Epidermal melanocyte (primary cell): ENCODE measurements at regions not wholly inside any gene's neighbourhood (a gene's known extent, or its start where the extent isn't known, plus 50 kb on each side); places are given as distances from the start of the nearest gene placed in this dataset.
"Not testable (repeated sequence)": the region's sequence is repeated elsewhere in the genome, so short reads cannot be mapped to it uniquely, and the experiment has no call there.

Experiments used
- DNase-seq: peaks from one replicate; pipeline ENCODE4 v3.0.0; 2011; ENCODE audit warnings: low spot score; ENCODE audit not compliant: insufficient read length

DNA sequence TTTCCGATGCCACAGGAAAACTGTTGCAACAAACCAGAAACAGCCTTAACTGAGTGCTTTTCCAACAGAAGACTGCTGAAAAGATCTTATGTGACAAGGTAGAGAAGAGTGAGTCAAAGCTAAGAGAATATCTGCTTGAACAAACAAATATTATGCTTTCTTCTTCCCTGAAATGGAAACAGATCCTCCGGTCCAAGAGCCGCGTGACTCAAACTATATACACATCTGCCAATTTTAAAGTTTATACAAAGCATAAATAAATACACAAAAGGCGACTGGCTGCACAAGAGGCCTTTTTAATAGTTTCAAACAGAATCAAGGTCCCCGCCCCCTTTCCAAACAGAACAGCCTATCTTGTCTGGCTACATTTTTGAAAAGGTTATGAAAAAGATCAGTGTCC, 329.7 kb upstream of the F9 start:
- DNase-seq: no peak

DNA sequence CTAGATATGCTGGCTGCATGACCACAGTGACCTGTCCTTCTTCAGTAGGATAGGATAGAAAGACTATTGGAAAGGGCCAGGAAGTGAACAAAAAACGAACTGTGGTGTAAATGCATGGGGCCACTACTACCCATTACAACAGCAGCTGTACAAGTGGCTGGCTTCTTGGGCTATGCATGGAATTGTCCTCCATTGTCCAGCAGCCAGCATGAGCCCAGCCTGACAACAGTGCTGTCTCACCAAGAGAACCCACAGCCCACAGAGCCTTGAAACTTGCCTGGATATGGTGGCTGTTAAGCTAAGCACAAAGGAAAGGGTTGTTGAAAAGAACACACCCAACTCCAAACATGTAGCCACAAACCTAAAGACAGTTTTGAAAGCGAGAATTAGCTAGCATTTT, 330.2 kb upstream of the F9 start:
- DNase-seq: no peak

- DNase-seq: no peak
Observed at GRCh38 chrX:139199933-139200332, 330.6 kb upstream of the F9 start.

DNA sequence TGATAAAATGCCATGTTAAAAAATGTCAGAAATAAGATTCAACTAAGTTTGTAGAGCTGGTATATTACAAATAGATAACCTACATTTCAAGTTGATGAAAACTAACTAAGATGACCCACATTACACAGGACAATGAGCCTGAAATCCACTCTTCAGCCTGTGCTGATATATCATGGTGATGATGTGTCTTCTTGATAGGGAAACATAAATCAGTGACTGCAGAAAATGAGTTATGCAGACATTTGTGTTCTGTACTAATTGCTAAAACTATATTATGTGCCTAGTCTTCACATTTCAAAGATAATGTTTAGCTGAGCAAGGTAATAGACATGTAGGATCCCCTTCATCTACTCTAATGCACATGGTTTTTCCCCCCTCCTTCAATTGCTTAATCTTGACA, 331.6 kb upstream of the F9 start:
- DNase-seq: no peak

DNA sequence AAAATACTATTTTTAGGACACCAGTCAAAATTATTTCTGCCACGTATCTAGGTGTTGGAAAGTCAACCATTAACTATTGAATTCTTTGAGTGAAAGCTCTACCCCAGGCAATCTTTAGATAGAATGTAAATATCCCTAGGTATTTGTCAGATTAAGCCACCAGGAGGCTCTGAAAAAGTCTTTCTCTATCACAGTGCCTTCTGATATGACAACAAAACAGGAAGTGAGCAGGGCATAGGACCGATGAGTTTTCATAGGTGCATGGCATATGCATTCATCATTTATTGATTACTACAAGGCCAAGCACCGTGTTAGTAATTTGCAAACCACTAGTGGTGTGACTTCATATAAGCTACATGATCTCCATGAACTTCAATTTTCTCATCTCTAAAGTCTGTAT, 333.6 kb upstream of the F9 start:
- DNase-seq: no peak

DNA sequence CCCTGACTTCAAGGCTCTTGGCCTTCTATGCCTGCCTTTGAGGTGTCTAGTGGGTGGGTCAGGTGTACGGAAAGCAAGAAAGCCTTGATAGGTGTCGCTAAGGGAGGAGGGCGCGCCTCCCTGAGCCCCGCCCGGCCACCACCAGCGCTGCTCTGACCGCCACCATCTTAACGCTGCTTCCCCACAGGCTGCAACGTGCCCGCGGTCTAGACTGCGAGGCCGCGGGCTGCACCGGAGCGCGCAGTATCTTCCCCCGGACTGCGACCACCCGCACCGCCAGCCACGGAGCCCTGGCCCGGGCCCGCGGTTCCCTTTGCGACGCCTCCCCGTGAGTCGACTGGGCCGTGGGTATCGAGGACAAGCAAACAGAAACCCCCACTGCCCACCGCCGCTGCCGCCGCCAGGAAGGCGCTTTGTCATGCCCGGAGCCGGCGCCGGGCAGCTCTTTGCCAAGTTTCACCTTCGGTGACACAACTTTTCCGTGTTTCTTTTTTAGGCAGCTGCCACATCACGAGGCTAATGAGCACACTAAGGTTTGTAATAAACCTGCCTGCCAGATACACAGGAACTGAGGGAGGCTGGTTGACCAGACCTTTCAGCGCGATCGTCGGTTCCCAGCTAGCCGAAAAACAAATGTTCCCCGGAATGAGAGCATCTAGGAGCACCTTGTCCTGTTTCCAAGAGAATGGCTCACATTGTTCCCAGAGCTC, 335.8 kb upstream of the F9 start:
- DNase-seq: no peak

GRCh38 chrX:139192386-139192961, 338.1 kb upstream of the F9 start:
- no peak for DNase-seq

- no peak for DNase-seq
Observed at GRCh38 chrX:139191746-139192385, 338.7 kb upstream of the F9 start.

GRCh38 chrX:139191286-139191685, 339.3 kb upstream of the F9 start:
- DNase-seq: no peak

DNA sequence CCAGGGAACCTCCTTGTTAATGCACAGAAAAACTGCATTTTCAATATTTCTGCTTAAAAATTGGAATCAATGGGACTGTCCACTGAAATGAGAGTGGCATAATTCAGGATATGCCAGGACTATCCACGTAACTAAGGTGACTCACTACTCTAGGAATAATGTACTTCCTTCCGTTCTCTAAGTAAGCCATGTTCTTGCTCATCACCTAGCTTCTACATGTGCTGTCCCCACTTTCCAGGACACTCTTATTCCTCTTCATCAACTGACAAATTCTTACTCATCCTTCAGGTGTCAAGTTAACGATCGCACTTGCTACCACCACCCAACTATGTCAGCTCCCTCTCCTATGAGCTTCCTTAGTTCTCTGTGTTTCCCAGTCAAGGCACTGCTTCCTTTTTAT, 342.8 kb upstream of the F9 start:
- DNase-seq: no peak

DNA sequence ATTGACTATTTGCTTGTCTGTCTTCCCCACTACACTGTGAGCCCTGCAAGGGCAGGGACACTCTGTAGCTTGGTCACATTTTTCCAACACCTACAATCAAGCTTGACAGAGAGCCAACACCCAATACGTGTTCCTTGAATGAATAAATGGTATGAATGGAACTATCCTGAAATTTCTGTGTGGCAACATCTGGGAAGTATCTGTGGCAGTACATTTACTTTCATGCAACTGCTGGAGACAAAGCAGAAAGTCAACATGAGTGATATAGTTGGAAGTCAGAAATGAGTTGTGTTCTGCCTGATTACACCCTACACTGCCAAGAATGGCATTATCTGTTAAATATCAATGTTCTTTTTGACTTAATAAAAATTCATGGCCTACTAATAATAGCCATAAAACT, 343.5 kb upstream of the F9 start:
- DNase-seq: no peak

- DNase-seq: no peak
Observed at GRCh38 chrX:139179592-139179991, 350.9 kb upstream of the F9 start.

GRCh38 chrX:139178980-139179379, 351.6 kb upstream of the F9 start:
- no peak for DNase-seq

GRCh38 chrX:139172731-139173130, 357.8 kb upstream of the F9 start:
- DNase-seq: no peak

DNA sequence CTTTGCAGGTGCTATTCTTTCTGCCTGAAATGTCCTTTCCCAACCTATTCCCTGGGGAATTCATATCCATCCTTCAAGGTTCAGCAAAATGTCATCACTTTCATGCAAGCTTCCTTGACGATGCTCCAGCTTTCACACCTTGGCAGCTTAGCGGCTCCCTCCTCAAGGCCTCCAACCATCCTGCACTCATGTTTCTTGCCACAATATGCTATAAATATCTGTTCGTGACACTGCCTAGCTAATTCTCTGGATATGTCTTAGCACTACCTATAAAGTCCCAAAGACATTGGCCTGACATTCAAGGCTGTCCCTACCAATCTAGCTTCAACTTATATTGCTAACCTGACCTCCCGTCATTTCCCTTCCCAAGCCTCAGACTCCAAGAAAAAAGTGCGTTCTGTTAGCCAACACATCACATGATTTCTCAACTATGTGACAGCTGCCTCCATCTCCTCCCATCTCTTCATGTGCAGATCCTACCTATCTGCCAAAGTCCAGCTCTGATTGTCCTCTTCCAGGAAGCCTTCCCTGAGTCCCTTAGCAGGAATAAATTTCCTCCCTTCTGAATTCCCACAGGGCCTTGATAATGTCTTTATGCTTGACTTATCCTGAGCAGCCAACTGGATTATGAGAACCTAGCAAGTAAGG, 359.9 kb upstream of the F9 start:
- no peak for DNase-seq

- DNase-seq: no peak
Observed at GRCh38 chrX:139167282-139167681, 363.3 kb upstream of the F9 start.

- no peak for DNase-seq
Observed at GRCh38 chrX:139158256-139158655, 372.3 kb upstream of the F9 start.

GRCh38 chrX:139156356-139156755, 374.2 kb upstream of the F9 start:
- DNase-seq: no peak

GRCh38 chrX:139146625-139147024, 383.9 kb upstream of the F9 start:
- not testable (repeated sequence) for DNase-seq

DNA sequence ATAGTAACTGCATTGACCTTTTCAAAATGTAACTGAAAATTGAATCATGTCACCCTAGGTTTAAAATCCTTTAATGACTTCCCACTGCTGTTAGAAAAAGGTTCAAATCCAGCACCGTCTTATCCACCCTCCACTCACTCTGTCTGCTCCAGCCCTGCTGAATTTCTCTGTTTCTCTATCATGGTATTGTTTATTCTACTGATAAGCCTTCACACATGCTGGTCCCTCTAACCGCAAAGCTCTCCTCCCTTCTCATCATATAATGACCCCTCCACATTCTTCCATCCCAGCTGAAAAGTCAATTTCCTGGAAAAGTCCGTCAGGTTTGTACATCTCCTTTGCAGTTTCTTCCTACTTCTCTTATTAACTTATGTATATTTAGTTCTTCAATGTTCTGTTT, 389.2 kb upstream of the F9 start:
- DNase-seq: no peak

- DNase-seq: no peak
Observed at GRCh38 chrX:139134316-139134715, 396.2 kb upstream of the F9 start.

DNA sequence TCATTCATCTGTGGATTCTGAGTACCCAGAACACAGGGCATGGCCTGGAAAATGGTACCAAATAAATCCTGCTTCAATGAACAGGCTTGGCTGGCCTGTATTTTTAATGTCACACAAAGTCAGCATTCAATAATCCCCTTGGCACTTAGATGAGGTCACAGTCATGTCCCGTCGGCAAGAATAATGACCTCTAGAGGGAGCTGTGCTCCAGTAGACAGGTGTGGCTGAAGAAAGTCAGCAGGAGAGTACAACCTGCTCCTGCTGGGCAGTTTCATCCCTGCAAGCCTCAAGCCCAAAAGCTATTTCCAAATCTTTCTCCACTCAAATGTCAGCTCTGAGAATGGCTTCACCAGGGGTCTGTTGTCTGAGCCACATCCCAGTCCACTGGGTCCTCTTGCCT, 404.0 kb upstream of the F9 start:
- no peak for DNase-seq

DNA sequence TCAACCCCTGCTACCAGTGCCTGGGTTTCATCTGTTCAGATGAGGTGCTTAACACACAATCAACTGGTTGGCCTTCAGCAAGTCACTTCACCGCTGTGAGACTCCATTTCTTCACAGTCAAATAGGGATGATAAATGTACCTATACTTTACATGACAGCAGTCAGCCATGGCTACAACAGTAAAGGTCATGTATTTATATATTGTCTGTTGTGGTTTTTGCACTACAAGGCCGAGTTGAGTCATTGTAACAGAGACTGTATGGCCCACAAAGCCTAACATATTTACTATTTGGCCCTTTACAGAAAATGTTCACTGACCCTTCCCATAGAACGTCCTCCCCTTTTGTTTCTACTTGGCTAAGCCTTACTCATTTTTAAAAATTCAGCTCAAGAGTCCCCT, 404.6 kb upstream of the F9 start:
- no peak for DNase-seq
